Fibroblast of pulmonary artery (primary cell): ENCODE measurements at regions not wholly inside any gene's neighbourhood (a gene's known extent, or its start where the extent isn't known, plus 50 kb on each side); places are given as distances from the start of the nearest gene placed in this dataset.

ENCODE experiments used
- DNase-seq: peaks from one replicate; pipeline ENCODE4 v3.0.0-alpha.2; 2010; ENCODE audit warnings: low read depth
- H3K4me3 ChIP-seq: replicated peaks from 2 replicates; pipeline ENCODE4 v1.5.1; 2011; ENCODE audit warnings: low read depth, mild to moderate bottlenecking, control low read depth, low read length, moderate library complexity
- TF ChIP-seq, protein P1 (sequence below): IDR thresholded peaks from 2 replicates; pipeline ENCODE4 v1.5.1; 2011; ENCODE audit warnings: mild to moderate bottlenecking, control low read depth, low read length, inconsistent platforms; ENCODE audit errors: missing control alignments

DNA sequence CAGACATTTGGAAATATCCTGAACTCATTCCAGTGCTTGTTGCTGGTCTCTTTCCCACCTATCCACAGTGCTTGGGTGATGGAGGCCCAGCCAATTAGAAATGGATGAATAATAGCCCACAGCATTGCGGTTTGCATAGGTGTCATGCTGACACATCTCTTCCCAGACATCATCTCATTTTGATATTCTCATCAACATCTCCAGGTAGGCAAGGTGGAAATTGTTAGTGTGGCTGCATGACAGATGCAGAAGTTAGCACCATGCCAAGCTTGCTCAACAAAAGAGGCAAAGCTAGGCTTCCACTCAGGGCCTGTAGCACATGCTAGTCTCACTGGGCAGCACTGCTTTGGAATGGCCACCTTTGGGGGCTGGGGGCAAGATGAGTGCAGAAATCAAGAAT is 1118.9 kb downstream of the VRK1 start:
- no peak overlapping the region for H3K4me3 ChIP-seq
- TF ChIP-seq, protein P1, sequence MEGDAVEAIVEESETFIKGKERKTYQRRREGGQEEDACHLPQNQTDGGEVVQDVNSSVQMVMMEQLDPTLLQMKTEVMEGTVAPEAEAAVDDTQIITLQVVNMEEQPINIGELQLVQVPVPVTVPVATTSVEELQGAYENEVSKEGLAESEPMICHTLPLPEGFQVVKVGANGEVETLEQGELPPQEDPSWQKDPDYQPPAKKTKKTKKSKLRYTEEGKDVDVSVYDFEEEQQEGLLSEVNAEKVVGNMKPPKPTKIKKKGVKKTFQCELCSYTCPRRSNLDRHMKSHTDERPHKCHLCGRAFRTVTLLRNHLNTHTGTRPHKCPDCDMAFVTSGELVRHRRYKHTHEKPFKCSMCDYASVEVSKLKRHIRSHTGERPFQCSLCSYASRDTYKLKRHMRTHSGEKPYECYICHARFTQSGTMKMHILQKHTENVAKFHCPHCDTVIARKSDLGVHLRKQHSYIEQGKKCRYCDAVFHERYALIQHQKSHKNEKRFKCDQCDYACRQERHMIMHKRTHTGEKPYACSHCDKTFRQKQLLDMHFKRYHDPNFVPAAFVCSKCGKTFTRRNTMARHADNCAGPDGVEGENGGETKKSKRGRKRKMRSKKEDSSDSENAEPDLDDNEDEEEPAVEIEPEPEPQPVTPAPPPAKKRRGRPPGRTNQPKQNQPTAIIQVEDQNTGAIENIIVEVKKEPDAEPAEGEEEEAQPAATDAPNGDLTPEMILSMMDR: no peak
- no peak for DNase-seq

DNA sequence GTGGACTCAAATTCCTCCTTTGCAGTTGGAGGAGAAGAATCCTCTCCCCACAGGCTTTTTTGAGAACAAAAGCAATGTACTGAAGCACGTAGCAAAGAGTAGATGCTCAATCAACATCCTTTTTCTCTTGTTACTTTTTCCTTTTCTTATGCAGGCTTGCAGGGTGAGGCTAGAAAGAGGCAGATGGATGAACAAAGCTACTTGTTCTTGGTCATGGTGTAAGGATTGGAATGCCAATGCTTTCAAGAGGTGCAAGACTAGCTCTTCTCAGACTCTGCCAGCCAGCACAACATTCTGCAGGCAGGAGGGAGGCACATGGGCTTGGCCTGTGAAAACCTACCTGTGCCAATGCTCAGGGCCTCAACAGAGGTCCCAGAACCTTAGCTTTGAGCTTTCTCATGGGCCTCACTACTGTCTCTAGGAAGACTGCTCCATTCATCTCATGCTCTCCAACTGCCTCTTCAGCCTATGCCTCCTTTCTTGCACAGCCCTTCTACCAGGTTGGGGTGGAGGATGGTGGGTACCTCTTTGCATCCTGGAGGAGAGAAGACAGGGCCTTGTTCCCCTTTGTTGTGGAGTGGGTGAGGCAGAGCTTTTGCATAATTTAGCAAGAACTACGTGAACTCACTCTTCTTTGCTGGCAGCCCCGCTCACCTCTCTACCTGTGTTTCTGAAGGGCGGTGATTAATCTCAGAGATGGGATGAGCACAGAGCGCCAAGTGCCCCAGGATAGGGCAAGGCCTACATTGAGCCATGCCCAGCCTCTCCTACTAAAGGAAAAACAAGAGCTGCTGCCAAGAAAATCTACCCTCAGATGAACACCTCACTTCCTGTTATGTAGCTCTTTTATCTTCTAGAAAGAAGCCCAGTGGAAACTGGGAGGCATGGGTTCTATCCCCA is 1119.7 kb downstream of the VRK1 start:
- H3K4me3 ChIP-seq: no peak overlapping the region
- no peak for DNase-seq
- TF ChIP-seq, protein P1: no peak

DNA sequence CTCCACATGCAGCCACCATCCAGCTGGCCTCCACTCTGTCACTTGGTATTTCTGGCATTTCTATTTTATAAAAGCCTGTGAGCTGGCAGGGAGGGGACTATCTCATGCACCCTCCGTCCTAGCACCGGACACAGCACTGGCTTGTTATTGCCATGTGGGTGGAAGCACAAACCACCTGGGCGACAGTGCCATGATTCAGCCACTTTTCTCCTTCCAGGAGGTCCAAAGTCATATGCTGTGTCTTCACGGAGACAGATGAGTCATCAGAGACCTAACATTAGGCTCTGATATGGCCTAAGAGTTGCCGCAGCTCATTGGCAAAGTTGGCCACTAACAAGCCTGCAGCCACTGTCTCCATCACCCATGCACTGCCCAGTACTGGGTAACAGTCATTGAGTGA is 1123.0 kb downstream of the VRK1 start:
- no peak overlapping the region for H3K4me3 ChIP-seq
- DNase-seq: no peak
- TF ChIP-seq, protein P1: no peak

DNA sequence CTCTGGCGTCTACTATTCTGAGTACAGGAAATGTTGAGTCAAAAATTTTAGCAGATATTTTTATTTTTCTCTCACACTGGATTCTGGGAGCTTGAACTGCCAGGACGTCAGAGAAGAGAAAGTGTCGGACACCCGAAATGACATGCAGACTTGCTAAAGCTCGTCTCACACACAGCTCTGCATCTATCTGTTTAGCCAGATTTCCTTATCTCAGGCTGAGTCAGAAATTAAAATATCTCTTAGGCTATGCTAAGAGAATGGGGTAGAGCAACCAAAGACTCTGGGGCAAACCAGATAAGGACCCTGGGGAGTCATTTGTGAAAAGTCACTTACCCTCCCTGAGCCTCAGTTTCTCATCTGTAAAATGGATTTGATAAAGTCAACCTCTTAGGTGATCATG is 1124.1 kb downstream of the VRK1 start:
- no peak for DNase-seq
- TF ChIP-seq, protein P1: no peak
- no peak overlapping the region for H3K4me3 ChIP-seq

DNA sequence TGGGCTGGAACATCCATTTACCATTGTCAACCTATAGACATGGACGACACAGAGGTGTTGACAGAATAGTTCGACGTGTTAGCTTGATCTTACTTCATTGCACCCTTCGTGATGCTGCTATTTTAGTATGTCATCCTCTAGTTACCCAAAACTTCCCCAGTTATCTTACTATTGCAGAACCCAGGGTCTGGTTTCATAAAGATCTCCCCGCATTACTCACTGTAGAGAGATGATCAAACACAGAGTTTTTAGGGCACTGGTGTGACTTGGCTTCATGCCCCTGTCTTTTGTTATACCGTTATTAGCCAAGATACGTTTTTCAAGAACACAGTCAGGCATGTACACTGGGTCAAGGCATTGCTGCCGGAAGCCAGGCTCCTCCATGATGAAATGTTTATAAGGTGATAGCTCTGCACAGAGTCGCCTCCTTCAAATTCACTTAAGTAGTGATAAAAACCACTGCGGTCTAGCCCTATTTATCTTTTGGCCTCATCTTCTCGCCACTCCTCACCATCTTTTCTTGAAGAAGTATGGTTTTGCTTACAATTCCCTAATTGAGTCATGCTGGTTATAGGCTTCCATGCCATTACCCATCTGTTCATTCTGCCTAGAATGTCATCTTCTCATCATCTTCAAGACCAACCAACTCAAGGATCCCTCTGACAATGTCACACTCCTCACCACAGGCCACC is 1127.9 kb downstream of the VRK1 start:
- TF ChIP-seq, protein P1: no peak
- H3K4me3 ChIP-seq: no peak overlapping the region
- DNase-seq: no peak

DNA sequence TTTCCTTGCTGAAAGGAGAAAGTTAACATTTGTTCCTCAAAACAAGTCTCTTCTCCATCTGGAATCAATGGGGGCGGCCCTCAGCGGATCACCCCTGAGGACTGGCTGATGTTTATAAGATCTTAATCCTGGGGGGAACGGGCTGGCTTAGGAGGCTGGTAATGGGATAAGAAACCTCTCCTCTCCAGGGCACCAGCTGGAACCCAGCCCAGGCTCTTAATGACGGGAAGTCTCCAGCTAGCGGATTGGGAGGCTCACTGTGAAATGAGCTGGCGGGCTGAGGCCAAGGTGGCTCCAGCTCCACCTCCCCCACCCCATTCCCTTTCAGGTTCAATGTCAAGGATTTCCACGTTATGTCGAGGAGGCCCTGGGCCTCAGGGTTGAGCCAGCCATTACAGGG is 1133.0 kb downstream of the VRK1 start:
- H3K4me3 ChIP-seq: no peak overlapping the region
- DNase-seq: no peak
- TF ChIP-seq, protein P1: no peak

DNA sequence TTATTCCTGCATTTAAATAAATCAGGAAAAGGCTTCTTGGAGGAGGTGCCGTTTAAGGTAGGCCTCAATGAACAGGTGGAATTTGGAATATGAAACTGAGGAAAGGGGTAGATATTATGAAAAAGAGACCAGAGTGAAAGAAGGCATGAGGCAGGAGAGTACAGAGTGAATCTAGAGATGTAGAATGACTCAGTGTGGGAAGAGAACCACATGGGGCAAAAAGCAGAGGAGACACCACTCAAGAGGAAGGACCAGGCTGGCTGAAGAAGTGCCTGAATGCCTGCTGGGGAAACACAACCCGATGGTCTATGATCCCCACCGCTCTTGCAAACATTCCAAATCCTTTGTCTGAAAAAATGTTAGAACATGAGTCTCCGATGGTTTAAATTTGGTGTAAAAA is 1134.1 kb downstream of the VRK1 start:
- TF ChIP-seq, protein P1: no peak
- no peak overlapping the region for H3K4me3 ChIP-seq
- DNase-seq: no peak
